Gastroesophageal sphincter (tissue), 4 donors: ENCODE measurements at regions not wholly inside any gene's neighbourhood (a gene's known extent, or its start where the extent isn't known, plus 50 kb on each side); places are given as distances from the start of the nearest gene placed in this dataset.

Experiments used
- ATAC-seq: fragments of 150-250 bp; one replicate; pipeline ENCODE4 v1.9.1; 2016; ENCODE audit warnings: mild to moderate bottlenecking, moderate library complexity
- H3K27ac ChIP-seq, 4 donors: fragments of 200-600 bp; sonication (generic) in 3 of 4; 1 replicate in 3 of 4; 2 replicates in 1 of 4; pipeline ENCODE4 v1.5.1; 2016 to 2019
- H3K27me3 ChIP-seq: fragments of 200-600 bp; sonication (generic); one replicate; pipeline ENCODE4 v1.5.1; 2019
- H3K36me3 ChIP-seq, 2 donors: fragments of 200-600 bp; sonication (generic); one replicate each; pipeline ENCODE4 v1.5.1; 2019; ENCODE audit warnings: control low read depth in 1 of 2
- H3K4me1 ChIP-seq, 3 donors: fragments of 200-600 bp; sonication (generic); 1 replicate in 2 of 3; 2 replicates in 1 of 3; pipeline ENCODE4 v1.5.1; 2016 to 2019; ENCODE audit warnings: control low read depth in 2 of 3
- H3K4me3 ChIP-seq, 2 donors: fragments of 200-600 bp; sonication (generic); one replicate each; pipeline ENCODE4 v1.5.1; 2019; ENCODE audit warnings: mild to moderate bottlenecking in 1 of 2, moderate library complexity in 1 of 2
- H3K9me3 ChIP-seq, 3 donors: fragments of 200-600 bp; sonication (generic); one replicate each; pipeline ENCODE4 v1.5.1; 2017 to 2019; ENCODE audit warnings: control low read depth in 2 of 3
- EP300 ChIP-seq: sonication (generic); formaldehyde crosslinking; IDR thresholded peaks from one replicate; pipeline ENCODE4 v1.6.1; 2017; ENCODE audit warnings: antibody characterized with exemption, mild to moderate bottlenecking
- POLR2A ChIP-seq, 2 donors: fragments of 450-650 bp; IDR thresholded peaks; one replicate each; pipeline ENCODE4 v1.6.1; 2017; ENCODE audit warnings: antibody characterized with exemption in 2 of 2, mild to moderate bottlenecking in 2 of 2, moderate library complexity in 1 of 2
- POLR2AphosphoS5 ChIP-seq: sonication (generic); formaldehyde crosslinking; IDR thresholded peaks from one replicate; pipeline ENCODE4 v1.6.1; 2017; ENCODE audit warnings: antibody characterized with exemption
- WGBS, 2 donors: methylation state at CpG; one replicate each; pipeline ENCODE4 v1.1.5; 2018; ENCODE audit warnings: low coverage in 1 of 2; 5-methylcytosine and 5-hydroxymethylcytosine counted together
- TF ChIP-seq, protein P1 (sequence below), 4 experiments: fragments of 200-600 bp in 2 of 4; fragments of 450-650 bp in 2 of 4; sonication (generic) in 1 of 4; IDR thresholded peaks; one replicate each; pipeline ENCODE4 v1.5.1; 2017 to 2019; ENCODE audit warnings: antibody characterized with exemption in 4 of 4, mild to moderate bottlenecking in 2 of 4, moderate library complexity in 2 of 4

DNA sequence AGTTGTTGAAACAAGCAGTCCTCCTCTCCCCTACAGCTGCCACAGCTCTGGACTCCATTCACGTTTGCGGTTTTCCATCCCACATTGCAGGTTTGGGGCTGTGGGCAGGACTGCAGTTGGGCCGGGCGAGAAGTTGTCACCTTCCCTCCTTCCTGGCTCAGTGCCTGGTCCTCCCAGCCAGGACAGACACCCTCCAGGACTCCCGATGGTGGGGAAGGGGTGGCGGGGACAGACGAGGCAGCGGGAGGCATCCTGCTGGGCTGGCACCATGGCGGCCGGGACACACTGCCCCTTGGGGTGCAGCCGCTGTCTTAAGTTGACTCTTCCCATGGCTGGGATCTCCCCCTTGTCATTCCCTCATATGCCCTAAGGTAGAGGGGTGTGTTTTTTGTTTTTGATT, 615.2 kb downstream of the BRD1 start:
- peaks cover 79% of the 10 kb centered on the region for H3K27me3 ChIP-seq
- WGBS, 2 donors: 87 to 100% methylated on average over 3 of the region's 11 CpGs
- no peak overlapping the region for H3K4me3 ChIP-seq
- TF ChIP-seq POLR2AphosphoS5 (no peak), POLR2A (IDR thresholded peaks at IDR 0.05) (no peak), EP300 (no peak)
- TF ChIP-seq, protein P1, sequence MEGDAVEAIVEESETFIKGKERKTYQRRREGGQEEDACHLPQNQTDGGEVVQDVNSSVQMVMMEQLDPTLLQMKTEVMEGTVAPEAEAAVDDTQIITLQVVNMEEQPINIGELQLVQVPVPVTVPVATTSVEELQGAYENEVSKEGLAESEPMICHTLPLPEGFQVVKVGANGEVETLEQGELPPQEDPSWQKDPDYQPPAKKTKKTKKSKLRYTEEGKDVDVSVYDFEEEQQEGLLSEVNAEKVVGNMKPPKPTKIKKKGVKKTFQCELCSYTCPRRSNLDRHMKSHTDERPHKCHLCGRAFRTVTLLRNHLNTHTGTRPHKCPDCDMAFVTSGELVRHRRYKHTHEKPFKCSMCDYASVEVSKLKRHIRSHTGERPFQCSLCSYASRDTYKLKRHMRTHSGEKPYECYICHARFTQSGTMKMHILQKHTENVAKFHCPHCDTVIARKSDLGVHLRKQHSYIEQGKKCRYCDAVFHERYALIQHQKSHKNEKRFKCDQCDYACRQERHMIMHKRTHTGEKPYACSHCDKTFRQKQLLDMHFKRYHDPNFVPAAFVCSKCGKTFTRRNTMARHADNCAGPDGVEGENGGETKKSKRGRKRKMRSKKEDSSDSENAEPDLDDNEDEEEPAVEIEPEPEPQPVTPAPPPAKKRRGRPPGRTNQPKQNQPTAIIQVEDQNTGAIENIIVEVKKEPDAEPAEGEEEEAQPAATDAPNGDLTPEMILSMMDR (IDR thresholded peaks at IDR 0.05): no peak
- no peak overlapping the region for H3K27ac ChIP-seq
- no peaks in the 10 kb centered on the region for H3K4me1 ChIP-seq
- peaks cover 0 to 10% (median 0%) of the 10 kb centered on the region in 3 donors for H3K9me3 ChIP-seq
- ATAC-seq: no peak
- no peaks in the 10 kb centered on the region for H3K36me3 ChIP-seq

DNA sequence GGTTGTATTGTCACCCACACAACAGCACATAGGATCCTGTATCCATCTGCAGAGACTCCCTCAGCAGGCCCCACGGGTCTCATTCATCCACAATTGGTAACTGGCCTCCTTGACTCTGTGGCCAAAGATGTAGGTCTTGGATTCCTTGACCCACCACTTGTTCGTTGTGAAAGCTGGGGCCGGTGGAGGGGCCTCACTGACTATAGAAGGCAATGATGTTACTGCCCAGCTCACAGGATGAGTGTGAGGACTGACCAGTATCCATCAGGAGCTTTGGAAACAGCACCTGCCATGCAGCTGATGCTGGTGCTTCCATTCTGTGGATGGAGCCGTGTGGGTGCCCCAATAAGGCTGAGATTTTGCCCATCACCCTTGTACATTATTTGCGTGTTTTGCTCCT, 615.7 kb downstream of the BRD1 start:
- Histone ChIP-seq H3K36me3 (no peaks in the 10 kb centered on the region), H3K27ac (no peak overlapping the region), H3K4me1 (no peaks in the 10 kb centered on the region), H3K27me3 (peaks cover 84% of the 10 kb centered on the region), H3K9me3 (peaks cover 0 to 5% (median 0%) of the 10 kb centered on the region in 3 donors), H3K4me3 (no peak overlapping the region)
- no peak for ATAC-seq
- WGBS, 2 donors: 20 to 22% methylated on average over 1 of the region's 5 CpGs
- no peak for TF ChIP-seq POLR2AphosphoS5
- no peak for TF ChIP-seq EP300
- no peak for TF ChIP-seq POLR2A (IDR thresholded peaks at IDR 0.05)

DNA sequence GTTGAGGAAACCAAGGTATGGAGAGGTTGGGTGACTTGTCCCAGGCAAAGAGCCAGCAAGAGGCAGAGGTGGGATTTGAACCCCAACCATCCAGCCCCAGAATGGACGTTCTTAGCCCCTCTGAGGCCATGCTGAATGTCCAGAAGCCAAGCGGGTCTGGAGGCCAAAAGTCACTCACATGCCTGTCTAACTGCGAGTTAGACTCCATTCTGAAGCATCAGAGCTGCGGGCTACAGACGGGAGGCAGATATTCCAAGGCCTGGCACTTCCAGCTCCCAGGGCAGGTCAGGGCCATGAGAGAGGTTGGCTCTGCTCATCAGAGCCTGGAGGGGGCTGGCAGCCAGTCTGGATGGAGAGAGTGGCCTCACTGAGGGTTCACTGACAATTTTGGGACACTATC, 616.5 kb downstream of the BRD1 start:
- Histone ChIP-seq H3K27me3 (peaks cover 86% of the 10 kb centered on the region), H3K27ac (no peak overlapping the region), H3K4me1 (no peaks in the 10 kb centered on the region), H3K4me3 (no peak overlapping the region), H3K36me3 (no peaks in the 10 kb centered on the region), H3K9me3 (no peaks in the 10 kb centered on the region)
- 82 to 90% methylated on average over 2 to 4 of the region's 5 CpGs for WGBS, 2 donors
- TF ChIP-seq POLR2AphosphoS5 (no peak), EP300 (no peak), POLR2A (IDR thresholded peaks at IDR 0.05) (no peak)
- TF ChIP-seq, protein P1 (IDR thresholded peaks at IDR 0.05): no peak
- no peak for ATAC-seq

DNA sequence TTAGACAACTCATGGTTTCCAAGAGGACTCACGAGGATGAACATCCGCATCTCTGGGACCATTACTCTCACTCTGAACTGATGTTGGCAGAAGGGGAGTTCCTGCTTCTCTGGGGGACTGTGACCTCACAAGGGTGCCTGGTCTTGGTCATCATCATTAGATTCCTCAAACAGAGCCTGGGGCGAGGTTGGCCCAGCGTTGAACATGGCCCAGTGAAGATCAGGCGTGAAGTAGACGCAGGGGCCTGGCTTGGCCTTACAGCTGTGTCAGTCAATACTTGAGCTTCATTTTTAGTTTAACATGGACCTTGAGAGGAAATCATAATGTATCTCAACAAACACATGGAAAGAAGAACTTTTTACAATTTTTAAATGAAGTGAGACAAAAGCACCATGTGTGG, 617.1 kb downstream of the BRD1 start:
- Histone ChIP-seq H3K27me3 (peaks cover 86% of the 10 kb centered on the region), H3K4me3 (no peak overlapping the region), H3K4me1 (no peaks in the 10 kb centered on the region), H3K36me3 (no peaks in the 10 kb centered on the region), H3K27ac (no peak overlapping the region), H3K9me3 (no peaks in the 10 kb centered on the region)
- TF ChIP-seq EP300 (no peak), POLR2AphosphoS5 (no peak), POLR2A (IDR thresholded peaks at IDR 0.05) (no peak)
- TF ChIP-seq, protein P1 (IDR thresholded peaks at IDR 0.05): no peak
- ATAC-seq: no peak
- no CpG with 5 or more reads among the region's 6 CpGs for WGBS, 2 donors

DNA sequence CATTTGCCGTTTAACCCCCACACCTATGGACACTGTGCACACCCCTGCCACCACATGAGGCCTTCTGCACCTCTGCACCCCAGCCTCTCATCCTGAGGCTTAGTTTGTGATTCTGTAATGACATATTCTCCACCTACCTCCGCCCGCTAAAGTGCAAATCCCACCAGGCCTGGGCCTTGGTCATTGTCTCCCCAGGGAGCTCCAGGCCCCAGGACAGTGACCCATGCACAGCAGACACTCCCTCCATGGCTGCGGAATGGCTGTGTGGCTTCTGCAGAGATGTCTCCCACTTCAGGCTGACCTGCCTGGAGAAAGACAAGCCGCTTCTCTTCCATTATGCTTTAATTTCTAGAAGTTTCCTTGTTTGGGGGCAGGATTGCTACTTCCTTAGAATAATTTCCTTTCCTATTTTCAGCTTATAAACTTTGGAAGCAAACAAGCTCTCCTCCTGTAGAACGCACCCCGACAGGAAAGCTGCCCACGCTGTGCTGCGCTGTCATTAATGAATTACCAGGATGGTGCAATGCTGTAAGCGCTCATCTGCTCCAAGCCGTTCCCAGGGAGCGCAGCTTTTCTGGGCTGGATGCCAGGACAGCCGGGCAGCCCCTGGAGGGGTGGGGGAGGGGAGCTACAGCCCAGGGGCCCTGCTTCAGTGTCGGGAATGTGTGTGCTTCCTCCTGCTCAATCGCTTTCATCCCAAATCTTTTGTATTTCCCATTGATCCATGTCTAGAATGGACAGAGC, 618.0 kb downstream of the BRD1 start:
- H3K27ac ChIP-seq: no peak overlapping the region
- WGBS, 2 donors: 9 to 48% methylated on average over 9 to 10 of the region's 15 CpGs
- TF ChIP-seq POLR2AphosphoS5 (no peak), EP300 (no peak), POLR2A (IDR thresholded peaks at IDR 0.05) (no peak)
- TF ChIP-seq, protein P1 (IDR thresholded peaks at IDR 0.05): no peak
- no peaks in the 10 kb centered on the region for H3K4me1 ChIP-seq
- H3K4me3 ChIP-seq: no peak overlapping the region
- no peaks in the 10 kb centered on the region for H3K9me3 ChIP-seq
- no peak for ATAC-seq
- no peaks in the 10 kb centered on the region for H3K36me3 ChIP-seq
- peaks cover 86% of the 10 kb centered on the region for H3K27me3 ChIP-seq
